Tongue (tissue), 1 donor: ENCODE measurements at regions not wholly inside any gene's neighbourhood (a gene's known extent, or its start where the extent isn't known, plus 50 kb on each side); places are given as distances from the start of the nearest gene placed in this dataset.

Experiments
- DNase-seq: peaks from one replicate; pipeline ENCODE4 v3.0.0-alpha.2; 2015

- no peak for DNase-seq
Measured at GRCh38 chr6:148053796-148054195, 288.8 kb upstream of the SASH1 start.

DNA sequence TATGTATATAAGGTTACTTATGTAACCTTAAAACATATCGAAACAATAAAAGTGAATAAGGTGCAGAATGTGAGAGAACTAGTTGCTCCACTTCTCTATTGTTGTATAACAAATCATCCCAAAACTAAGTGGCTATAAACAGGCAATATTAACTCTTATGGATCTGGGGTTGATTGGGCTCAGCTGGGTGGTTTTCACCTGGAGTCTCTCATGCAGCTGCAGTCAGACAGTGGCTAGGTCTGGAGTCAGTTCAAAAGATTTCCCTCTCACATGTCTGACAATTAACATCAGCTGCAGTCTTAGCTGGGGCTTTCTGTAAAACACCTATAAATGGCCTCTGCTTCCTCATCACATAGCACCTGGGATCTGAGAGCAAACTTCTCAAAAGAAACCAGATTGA is 288.4 kb upstream of the SASH1 start:
- no peak for DNase-seq

GRCh38 chr6:148055419-148055818 is 287.2 kb upstream of the SASH1 start:
- DNase-seq = no peak

DNA sequence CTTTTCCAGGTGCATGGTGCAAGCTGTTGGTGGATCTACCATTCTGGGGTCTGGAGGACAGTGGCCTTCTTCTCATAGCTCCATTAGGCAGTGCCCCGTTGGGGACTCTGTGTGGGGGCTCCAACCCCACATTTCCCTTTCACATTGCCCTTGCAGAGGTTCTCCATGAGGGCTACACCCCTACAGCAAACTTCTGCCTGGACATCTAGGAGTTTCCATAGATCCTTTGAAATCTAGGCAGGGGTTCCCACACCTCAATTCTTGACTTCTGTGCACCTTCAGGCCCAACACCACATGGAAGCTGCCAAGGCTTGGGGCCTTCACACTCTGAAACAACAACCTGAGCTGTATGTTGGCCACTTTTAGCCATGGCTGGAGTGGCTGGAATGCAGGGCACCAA is 282.8 kb upstream of the SASH1 start:
- no peak for DNase-seq

DNA sequence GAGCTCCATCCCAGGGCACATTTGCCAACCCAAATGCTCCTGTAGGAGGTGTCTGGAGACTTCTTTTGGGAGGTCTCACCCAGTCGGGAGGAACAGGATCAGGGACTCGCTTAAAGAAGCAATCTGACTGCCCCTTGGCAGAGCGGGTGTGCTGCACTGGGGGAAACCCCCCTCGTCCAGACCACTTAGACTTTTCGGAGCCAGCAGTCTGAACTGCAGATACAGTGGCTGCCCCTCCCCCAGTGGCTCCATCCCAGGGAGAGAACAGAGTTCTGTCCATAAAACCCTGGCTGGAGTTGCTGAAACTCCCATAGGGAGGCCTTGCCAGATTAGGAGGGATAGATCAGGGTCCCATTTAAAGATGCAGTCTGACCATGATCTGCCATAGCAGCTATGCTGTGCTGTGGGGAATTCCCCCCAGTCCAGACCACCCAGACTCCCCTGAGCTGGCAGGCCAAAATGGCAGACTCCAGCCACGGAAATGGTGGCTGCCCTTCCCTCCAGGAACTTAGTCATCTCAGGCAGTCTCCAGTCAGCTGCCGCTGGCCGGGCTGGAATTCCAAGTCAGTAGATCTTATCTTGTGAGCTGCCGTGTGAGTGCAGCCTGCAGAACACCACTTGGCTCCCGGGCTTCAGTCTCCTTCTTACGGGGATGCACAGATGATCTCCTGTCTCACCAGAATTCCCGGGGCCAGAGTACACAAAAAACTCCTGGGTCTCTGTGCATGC is 278.1 kb upstream of the SASH1 start:
- no peak for DNase-seq

- peak; percentile 57 for DNase-seq
Measured at GRCh38 chr6:148068437-148069061, 274.1 kb upstream of the SASH1 start.

DNA sequence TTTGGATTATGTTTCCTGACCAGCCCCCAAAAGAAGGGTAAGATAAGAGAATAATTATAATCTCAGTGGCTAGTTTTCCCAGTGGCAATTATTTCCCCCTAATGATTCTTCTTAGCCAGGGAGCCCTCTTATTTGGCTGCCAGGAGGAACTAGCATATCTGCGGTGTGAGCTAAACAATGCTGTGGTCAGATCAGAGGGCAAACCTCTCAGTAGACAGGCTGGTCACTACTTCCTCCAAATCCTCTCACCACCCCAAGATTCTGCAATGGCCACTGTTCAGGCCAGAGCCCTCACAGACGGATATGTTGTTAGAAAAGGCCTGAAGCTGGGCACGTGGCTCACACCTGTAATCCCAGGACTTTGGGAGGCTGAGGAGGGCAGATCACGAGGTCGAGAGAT is 273.4 kb upstream of the SASH1 start:
- no peak for DNase-seq

DNA sequence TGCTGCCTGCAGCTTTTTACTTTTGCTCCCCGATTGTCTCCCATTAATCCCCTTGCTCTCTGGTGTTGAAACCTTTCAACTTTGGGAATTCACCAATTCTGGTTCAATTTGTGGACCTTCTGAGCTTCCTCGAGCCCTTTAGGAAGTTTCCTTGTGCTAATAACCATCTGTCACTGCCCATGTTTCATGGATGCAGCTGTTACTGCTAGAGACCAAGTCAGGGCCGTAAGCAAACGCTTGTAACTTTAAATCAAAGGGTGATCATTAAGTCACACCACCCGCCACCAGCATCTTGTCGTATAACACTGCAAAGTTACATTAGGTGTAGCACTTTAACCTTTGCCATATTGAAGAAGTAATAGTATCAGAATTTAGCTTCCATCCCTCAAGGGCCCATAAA is 268.3 kb upstream of the SASH1 start:
- DNase-seq = peak; percentile 39

- no peak for DNase-seq
Measured at GRCh38 chr6:148074738-148075137, 267.9 kb upstream of the SASH1 start.

DNA sequence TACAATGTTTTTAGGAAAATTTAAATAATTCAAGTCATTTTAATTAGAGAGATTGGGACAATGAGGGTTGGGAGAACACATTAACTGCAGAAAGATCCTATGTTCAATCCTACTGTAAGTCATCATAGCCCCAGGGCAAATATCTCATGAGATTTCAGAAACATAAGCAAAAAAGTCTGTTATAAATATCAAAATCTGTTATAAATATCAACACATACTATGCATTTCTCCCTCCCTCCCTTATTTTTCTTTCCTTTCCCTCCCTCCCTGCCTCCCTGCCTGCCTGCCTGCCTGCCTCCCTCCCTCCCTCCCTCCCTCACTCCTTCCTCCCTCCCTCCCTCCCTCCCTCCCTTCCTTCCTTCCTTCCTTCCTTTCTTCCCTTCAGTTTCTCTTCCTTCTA is 267.3 kb upstream of the SASH1 start:
- DNase-seq = no peak

DNA sequence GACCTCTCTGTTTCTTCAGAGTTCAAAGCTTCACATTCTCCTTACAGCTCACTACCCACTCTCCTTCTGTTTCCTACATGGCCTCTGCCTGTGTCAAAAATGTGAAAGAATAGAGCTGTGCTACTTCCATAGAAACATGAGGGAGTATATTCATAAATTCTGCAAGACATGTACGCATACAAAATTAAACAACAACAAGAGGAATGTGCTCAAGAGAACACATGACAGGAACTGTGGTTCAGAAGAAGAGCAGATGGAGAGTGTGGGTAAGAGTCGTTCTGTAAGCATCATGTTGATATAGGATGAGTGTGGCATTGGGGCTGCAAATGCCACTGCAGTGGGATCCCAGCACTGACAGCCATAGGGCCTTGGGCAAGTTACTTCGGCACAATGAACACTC is 266.6 kb upstream of the SASH1 start:
- DNase-seq = no peak

DNA sequence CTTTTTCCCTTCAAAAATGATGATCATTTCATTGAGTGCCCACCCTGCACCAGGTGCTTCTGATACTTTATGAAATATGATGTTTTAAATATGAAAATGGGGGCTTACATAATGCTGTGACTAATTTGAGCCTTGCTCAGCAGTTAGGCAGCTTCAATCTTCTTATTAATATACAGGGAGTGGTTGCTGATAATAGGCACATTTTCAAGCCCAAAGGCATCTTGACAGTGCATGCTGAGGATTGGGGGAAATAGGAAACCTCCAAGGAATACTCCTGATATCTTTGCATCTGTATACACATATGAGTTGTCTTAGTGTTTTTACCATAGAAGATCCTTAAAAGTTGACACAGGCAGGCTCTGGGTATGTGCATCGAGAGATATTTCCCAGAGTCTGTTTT is 262.3 kb upstream of the SASH1 start:
- no peak for DNase-seq

DNA sequence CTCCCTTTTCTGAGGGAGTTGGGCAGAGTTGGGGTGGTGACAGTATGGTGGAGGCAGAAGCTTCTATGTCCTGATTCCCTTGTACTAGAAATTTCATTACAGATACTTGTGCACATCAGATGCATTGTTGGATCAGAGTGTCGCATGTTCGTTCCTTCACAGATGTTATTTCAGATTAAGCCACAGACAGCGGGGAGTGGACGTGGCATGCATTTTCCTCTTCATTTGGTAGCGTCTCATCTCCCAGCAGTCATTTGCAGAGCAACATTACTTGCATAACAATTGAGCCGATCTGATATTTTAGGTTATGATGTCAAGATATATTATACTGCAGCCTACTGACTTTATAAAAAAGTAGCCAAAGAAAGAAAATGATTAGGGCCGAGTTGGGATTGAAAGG is 261.6 kb upstream of the SASH1 start:
- DNase-seq = no peak

DNA sequence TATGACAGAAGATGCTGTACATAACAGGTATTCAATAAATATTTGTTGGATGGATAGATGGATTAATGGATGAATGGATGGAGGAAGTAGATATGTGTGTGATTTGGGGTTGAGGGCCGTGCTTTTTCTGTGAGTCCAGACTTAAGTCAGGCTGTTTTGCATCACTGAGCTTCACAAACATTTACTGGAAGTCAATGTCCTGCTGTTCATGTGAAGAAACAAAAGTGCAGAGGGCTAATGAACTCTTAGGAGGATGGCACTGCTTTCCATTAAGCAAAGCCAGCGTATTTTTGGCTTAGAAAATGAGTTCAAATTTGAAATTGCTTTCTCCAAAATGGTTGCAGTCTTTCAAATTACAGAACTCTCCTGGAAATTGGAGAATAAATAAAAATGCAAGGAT is 260.6 kb upstream of the SASH1 start:
- no peak for DNase-seq

DNA sequence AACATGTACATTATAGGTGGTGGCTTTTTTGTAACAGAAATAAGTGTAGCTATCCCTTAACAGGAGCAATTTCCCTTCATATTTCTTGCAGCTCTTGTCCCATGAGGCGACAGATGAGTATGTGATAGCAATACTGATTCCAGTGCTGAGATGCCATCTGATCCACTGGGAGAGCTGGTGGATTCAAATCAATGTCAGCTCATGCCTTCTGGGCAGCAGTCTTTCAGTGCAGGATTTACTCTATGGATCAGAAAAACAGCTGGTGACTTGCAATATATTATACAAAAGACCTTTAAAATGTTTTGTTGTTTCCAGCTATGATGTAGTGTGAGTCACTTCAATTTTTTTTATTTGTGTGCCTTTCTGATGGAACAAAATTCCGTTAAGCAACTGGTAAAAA is 259.9 kb upstream of the SASH1 start:
- DNase-seq = peak; percentile 61

DNA sequence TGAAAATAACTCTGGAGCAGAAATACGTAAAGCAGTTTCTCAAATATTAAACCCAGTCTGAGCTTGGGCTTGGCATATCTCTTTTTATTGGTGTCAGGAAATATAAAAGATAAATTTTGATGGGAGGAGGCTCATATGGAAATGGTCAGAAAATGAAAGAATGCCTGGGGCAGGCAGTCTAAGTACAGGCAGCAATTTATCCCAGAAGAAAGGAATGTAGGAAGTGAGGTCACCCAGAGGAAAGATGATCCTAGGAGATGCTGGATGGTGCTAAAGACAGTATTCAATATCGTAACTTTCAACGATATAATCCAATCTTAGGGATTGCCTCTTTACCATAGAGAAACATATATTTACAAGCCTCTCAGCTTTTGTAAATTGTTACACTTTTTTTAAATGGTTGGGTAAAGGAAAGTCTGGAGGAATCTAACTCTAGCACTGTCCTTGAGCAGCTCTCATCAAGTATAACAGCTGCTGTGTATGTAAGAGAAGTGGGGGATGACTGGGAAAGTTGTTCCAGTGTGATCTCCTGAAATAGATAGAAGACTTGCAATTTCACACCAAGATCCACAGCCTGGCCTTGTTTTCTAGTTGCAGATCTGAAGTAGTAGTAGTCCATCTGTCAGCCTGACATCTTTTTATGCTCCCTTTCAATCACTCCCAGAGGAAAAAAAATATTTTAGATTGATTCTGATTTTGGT is 256.9 kb upstream of the SASH1 start:
- DNase-seq = peak; percentile 67

DNA sequence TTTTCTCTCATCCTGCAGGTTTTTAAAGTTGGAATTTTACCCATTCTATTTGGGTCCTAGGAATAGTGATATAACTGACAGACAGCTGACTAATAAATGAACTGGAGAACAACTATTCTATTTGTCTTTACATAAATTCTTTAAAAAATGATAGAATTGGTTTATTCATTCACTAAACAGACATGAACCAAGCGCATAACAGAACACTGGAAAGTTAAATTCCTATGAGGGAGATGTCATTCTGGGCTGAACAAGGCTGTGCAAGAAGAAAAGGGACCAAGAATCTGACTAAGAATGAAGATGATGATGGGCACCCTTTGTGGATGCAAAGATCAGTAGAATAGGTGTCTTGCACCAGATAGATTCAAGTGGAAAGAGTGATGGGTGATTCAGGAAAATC is 256.3 kb upstream of the SASH1 start:
- no peak for DNase-seq

- no peak for DNase-seq
Measured at GRCh38 chr6:148086843-148087242, 255.8 kb upstream of the SASH1 start.

DNA sequence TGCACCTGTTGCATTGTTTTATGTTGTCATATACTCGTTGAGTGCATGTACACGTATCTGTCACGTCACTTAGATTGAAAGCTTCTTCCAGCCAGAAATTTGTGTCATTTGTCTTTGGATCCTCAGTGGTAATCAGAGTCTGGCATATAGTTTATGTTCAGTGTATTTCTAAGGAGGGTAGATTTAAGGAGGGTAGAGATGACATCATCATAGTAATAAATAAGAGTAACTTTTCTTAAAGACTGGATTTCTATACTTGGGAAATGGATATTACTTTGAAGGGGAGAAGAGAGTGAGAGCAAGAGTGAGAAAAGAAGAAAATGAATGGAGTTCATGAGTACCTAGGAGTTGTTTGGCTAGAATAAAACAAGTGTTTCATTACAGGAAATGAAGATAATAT is 255.0 kb upstream of the SASH1 start:
- no peak for DNase-seq

GRCh38 chr6:148090326-148090725 is 252.3 kb upstream of the SASH1 start:
- DNase-seq = no peak

GRCh38 chr6:148091394-148091793 is 251.2 kb upstream of the SASH1 start:
- DNase-seq = no peak

- no peak for DNase-seq
Measured at GRCh38 chr6:148103436-148103835, 239.2 kb upstream of the SASH1 start.

- DNase-seq = no peak
Measured at GRCh38 chr6:148104131-148104530, 238.5 kb upstream of the SASH1 start.

DNA sequence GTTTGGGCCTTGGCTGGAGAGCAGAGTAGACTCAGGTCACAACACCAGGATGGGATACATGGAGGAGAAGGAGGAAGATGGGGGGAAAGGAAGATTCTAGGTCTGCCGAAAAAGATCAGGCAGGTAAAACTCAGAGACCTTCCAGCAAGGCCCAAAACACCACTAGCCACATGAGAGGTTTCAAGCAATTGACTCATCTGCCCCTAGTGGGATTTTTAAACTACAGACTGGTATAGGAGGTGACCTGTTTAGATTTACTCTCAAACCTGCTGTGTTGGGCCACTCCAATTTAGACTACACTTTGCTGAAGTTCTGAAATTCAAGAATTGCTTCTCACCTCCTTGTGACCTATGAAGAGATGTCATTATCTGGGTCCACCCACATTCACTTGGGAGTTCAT is 236.9 kb upstream of the SASH1 start:
- DNase-seq = no peak
